Neural cell (in vitro differentiated cells): ENCODE measurements at regions not wholly inside any gene's neighbourhood (a gene's known extent, or its start where the extent isn't known, plus 50 kb on each side); places are given as distances from the start of the nearest gene placed in this dataset.

Source experiments
- EP300 ChIP-seq: fragments of 450-650 bp; conservative IDR thresholded peaks from 2 replicates; pipeline ENCODE4 v1.6.1; 2014; ENCODE audit warnings: antibody characterized with exemption, mild to moderate bottlenecking, moderate library complexity; ENCODE audit not compliant: poor library complexity, severe bottlenecking
- EZH2 ChIP-seq: fragments of 200-600, 300-800 bp; shearing (Covaris generic), sonication (generic); IDR thresholded peaks from 2 replicates; pipeline ENCODE4 v1.6.1; 2014; ENCODE audit warnings: antibody characterized with exemption, low read length, borderline replicate concordance, mild to moderate bottlenecking; ENCODE audit not compliant: insufficient read depth, poor library complexity, severe bottlenecking
- MXI1 ChIP-seq: fragments of 450-650 bp; conservative IDR thresholded peaks from 2 replicates; pipeline ENCODE4 v1.6.1; 2014; ENCODE audit warnings: antibody characterized with exemption, mild to moderate bottlenecking; ENCODE audit not compliant: poor library complexity, severe bottlenecking
- POLR2AphosphoS5 ChIP-seq: IDR thresholded peaks from 2 replicates; pipeline ENCODE4 v1.6.1; 2012
- RAD21 ChIP-seq: fragments of 450-650 bp; conservative IDR thresholded peaks from 2 replicates; pipeline ENCODE4 v1.6.1; 2014; ENCODE audit warnings: antibody characterized with exemption, mild to moderate bottlenecking, moderate library complexity
- SMC3 ChIP-seq: fragments of 450-650 bp; conservative IDR thresholded peaks from 2 replicates; pipeline ENCODE4 v1.6.1; 2014; ENCODE audit warnings: antibody characterized with exemption, mild to moderate bottlenecking, moderate library complexity; ENCODE audit not compliant: poor library complexity
- TAF1 ChIP-seq: IDR thresholded peaks from 2 replicates; pipeline ENCODE4 v1.6.1; 2012; ENCODE audit warnings: low read depth
- TF ChIP-seq, protein P1 (sequence below): fragments of 450-650 bp; IDR thresholded peaks from 2 replicates; pipeline ENCODE4 v1.5.1; 2014; ENCODE audit warnings: antibody characterized with exemption, mild to moderate bottlenecking, moderate library complexity; ENCODE audit not compliant: poor library complexity, severe bottlenecking
- TF ChIP-seq, protein P2 (sequence below): IDR thresholded peaks from 2 replicates; pipeline ENCODE4 v1.6.1; 2012; ENCODE audit warnings: borderline replicate concordance

DNA sequence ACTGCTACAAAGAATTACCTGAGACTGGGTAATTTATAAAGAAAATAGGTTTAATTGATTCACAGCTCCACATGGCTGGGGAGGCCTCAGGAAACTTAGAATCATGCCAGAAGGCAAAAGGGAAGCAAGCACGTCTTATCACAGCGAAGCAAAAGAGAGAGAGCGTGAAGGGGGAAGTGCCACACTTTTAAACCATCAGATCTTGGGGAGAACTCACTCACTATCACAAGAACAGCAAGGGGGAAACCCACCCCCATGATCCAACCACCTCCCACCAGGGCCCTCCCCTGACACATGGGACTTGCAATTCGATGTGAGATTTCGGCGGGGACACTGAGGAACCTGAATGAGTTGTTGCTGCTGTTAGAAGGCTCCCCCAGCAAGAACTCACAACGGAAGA is 220.2 kb upstream of the PIEZO2 start:
- TF ChIP-seq TAF1: no peak
- TF ChIP-seq EZH2: no peak
- TF ChIP-seq, protein P1, sequence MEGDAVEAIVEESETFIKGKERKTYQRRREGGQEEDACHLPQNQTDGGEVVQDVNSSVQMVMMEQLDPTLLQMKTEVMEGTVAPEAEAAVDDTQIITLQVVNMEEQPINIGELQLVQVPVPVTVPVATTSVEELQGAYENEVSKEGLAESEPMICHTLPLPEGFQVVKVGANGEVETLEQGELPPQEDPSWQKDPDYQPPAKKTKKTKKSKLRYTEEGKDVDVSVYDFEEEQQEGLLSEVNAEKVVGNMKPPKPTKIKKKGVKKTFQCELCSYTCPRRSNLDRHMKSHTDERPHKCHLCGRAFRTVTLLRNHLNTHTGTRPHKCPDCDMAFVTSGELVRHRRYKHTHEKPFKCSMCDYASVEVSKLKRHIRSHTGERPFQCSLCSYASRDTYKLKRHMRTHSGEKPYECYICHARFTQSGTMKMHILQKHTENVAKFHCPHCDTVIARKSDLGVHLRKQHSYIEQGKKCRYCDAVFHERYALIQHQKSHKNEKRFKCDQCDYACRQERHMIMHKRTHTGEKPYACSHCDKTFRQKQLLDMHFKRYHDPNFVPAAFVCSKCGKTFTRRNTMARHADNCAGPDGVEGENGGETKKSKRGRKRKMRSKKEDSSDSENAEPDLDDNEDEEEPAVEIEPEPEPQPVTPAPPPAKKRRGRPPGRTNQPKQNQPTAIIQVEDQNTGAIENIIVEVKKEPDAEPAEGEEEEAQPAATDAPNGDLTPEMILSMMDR: no peak
- TF ChIP-seq POLR2AphosphoS5: no peak
- no peak for TF ChIP-seq MXI1
- no peak for TF ChIP-seq EP300
- TF ChIP-seq SMC3: no peak
- TF ChIP-seq, protein P2, sequence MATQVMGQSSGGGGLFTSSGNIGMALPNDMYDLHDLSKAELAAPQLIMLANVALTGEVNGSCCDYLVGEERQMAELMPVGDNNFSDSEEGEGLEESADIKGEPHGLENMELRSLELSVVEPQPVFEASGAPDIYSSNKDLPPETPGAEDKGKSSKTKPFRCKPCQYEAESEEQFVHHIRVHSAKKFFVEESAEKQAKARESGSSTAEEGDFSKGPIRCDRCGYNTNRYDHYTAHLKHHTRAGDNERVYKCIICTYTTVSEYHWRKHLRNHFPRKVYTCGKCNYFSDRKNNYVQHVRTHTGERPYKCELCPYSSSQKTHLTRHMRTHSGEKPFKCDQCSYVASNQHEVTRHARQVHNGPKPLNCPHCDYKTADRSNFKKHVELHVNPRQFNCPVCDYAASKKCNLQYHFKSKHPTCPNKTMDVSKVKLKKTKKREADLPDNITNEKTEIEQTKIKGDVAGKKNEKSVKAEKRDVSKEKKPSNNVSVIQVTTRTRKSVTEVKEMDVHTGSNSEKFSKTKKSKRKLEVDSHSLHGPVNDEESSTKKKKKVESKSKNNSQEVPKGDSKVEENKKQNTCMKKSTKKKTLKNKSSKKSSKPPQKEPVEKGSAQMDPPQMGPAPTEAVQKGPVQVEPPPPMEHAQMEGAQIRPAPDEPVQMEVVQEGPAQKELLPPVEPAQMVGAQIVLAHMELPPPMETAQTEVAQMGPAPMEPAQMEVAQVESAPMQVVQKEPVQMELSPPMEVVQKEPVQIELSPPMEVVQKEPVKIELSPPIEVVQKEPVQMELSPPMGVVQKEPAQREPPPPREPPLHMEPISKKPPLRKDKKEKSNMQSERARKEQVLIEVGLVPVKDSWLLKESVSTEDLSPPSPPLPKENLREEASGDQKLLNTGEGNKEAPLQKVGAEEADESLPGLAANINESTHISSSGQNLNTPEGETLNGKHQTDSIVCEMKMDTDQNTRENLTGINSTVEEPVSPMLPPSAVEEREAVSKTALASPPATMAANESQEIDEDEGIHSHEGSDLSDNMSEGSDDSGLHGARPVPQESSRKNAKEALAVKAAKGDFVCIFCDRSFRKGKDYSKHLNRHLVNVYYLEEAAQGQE: no peak
- TF ChIP-seq RAD21: no peak
